ENCODE measurements at regions not wholly inside any gene's neighbourhood (a gene's known extent, or its start where the extent isn't known, plus 50 kb on each side); places are given as distances from the start of the nearest gene placed in this dataset.
"Not testable (repeated sequence)": the region's sequence is repeated elsewhere in the genome, so short reads cannot be mapped to it uniquely, and the experiment has no call there.

DNA sequence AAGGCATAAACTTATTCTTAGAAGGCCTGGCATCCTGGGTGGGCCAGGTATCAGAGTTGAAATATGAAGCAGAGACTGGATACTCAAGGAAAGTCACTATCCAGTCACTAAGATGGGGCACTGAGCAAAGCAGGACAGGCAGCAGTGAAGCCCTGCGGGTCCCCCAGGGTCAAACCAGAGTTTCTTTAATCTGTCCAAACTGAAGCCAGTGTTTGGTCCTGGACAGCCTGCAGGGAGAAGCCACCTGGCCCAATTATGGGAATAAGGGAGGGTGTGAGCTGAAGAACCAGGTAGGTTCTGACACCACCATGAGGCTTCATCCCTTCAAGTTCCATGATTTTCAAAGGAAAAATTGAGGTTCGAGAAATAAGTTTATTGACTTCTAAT is 109.7 kb upstream of the FOXN2 start:
- no peak for DNase-seq
- H3K36me3 ChIP-seq: no peaks in the 10 kb centered on the region
- WGBS, 5 donors: 75 to 86% (median 79%) methylated on average over 2 of the region's 2 CpGs

GRCh38 chr2:48205137-48205798 is 109.2 kb upstream of the FOXN2 start:
- 42 to 58% (median 45%) methylated on average over 7 of the region's 7 CpGs for WGBS, 5 donors
- DNase-seq: peak in 1 of 2 donors; percentile 58
- peak overlapping the region in 1 of 5 donors; percentile 29 for H3K27ac ChIP-seq

More for the DNA sequence above, 109.7 kb upstream of the FOXN2 start:
- H3K9me3 ChIP-seq: no peaks in the 10 kb centered on the region
- no peak overlapping the region for H3K27ac ChIP-seq
- intact Hi-C loops (cut with DNase I; ENCODE audit: low total_unique reads): no loop called here
- peaks cover 0 to 15% (median 0%) of the 10 kb centered on the region in 4 donors for H3K4me1 ChIP-seq
- no peak for TF ChIP-seq EP300 (IDR thresholded peaks at IDR 0.05)
- TF ChIP-seq, protein P1, sequence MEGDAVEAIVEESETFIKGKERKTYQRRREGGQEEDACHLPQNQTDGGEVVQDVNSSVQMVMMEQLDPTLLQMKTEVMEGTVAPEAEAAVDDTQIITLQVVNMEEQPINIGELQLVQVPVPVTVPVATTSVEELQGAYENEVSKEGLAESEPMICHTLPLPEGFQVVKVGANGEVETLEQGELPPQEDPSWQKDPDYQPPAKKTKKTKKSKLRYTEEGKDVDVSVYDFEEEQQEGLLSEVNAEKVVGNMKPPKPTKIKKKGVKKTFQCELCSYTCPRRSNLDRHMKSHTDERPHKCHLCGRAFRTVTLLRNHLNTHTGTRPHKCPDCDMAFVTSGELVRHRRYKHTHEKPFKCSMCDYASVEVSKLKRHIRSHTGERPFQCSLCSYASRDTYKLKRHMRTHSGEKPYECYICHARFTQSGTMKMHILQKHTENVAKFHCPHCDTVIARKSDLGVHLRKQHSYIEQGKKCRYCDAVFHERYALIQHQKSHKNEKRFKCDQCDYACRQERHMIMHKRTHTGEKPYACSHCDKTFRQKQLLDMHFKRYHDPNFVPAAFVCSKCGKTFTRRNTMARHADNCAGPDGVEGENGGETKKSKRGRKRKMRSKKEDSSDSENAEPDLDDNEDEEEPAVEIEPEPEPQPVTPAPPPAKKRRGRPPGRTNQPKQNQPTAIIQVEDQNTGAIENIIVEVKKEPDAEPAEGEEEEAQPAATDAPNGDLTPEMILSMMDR (IDR thresholded peaks at IDR 0.05): no peak
- TF ChIP-seq POLR2A (IDR thresholded peaks at IDR 0.05): no peak
- no peak for TF ChIP-seq POLR2AphosphoS5 (IDR thresholded peaks at IDR 0.05)
- H3K27me3 ChIP-seq: no peaks in the 10 kb centered on the region
- H3K4me3 ChIP-seq: no peak overlapping the region

GRCh38 chr2:48206056-48206656 is 108.3 kb upstream of the FOXN2 start:
- H3K4me3 ChIP-seq; H3K9me3 ChIP-seq; H3K27me3 ChIP-seq; intact Hi-C loops (cut with DNase I; ENCODE audit: low total_unique reads); H3K36me3 ChIP-seq; H3K27ac ChIP-seq; DNase-seq: not testable (repeated sequence)
- H3K4me1 ChIP-seq: peaks cover 0 to 15% (median 0%) of the 10 kb centered on the region in 4 donors
- WGBS, 5 donors: 87 to 92% (median 90%) methylated on average over 10 to 13 of the region's 13 CpGs

More at GRCh38 chr2:48205137-48205798, 109.2 kb upstream of the FOXN2 start:
- TF ChIP-seq EP300 (IDR thresholded peaks at IDR 0.05) (no peak), POLR2AphosphoS5 (IDR thresholded peaks at IDR 0.05) (no peak)
- TF ChIP-seq, protein P1 (IDR thresholded peaks at IDR 0.05): no peak
- Histone ChIP-seq H3K4me1 (peaks cover 0 to 15% (median 0%) of the 10 kb centered on the region in 4 donors), H3K36me3 (no peaks in the 10 kb centered on the region), H3K9me3 (no peaks in the 10 kb centered on the region), H3K27me3 (no peaks in the 10 kb centered on the region), H3K4me3 (no peak overlapping the region)
- intact Hi-C loops (cut with DNase I; ENCODE audit: low total_unique reads): no loop called here

- no peak for DNase-seq
- no peak overlapping the region for H3K4me3 ChIP-seq
- 67 to 92% (median 82%) methylated on average over 5 of the region's 5 CpGs for WGBS, 5 donors
- H3K9me3 ChIP-seq: no peaks in the 10 kb centered on the region
- no peaks in the 10 kb centered on the region for H3K27me3 ChIP-seq
- intact Hi-C loops (cut with DNase I; ENCODE audit: low total_unique reads): no loop called here
- no peaks in the 10 kb centered on the region for H3K36me3 ChIP-seq
- H3K27ac ChIP-seq: no peak overlapping the region
- TF ChIP-seq POLR2AphosphoS5 (IDR thresholded peaks at IDR 0.05): no peak
- peaks cover 0 to 15% (median 0%) of the 10 kb centered on the region in 4 donors for H3K4me1 ChIP-seq
Observed at GRCh38 chr2:48207201-48207641, 107.3 kb upstream of the FOXN2 start.

DNA sequence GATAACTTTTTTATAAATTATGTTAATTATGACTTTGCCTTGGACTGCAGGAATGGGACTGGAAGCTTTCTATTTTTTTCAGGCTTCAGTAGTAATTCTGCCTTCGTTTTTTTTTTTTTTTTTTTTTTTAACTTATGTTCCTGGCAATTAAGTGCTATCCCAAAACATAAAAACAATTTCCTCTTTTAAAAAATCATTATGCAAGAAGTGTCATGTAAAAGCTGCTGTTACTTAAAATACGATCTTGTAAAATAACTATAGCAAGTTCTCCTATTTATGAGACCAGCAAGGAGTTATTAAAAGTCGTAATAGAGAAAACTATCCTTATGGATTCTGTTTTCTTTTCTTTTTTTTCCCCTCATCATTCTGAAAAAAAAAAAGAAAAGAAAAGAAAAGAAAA is 106.6 kb upstream of the FOXN2 start:
- TF ChIP-seq, protein P1 (IDR thresholded peaks at IDR 0.05): no peak
- TF ChIP-seq POLR2AphosphoS5 (IDR thresholded peaks at IDR 0.05) (no peak), EP300 (IDR thresholded peaks at IDR 0.05) (no peak), POLR2A (IDR thresholded peaks at IDR 0.05) (no peak)
- intact Hi-C loops (cut with DNase I; ENCODE audit: low total_unique reads): no loop called here

More for the DNA sequence above, 106.6 kb upstream of the FOXN2 start:
- H3K9me3 ChIP-seq: no peaks in the 10 kb centered on the region
- H3K27me3 ChIP-seq: no peaks in the 10 kb centered on the region
- H3K36me3 ChIP-seq: no peaks in the 10 kb centered on the region
- no peak overlapping the region for H3K27ac ChIP-seq
- 66 to 77% (median 69%) methylated on average over 3 of the region's 3 CpGs for WGBS, 5 donors
- DNase-seq: no peak
- H3K4me1 ChIP-seq: peaks cover 0 to 15% (median 0%) of the 10 kb centered on the region in 4 donors
- no peak overlapping the region for H3K4me3 ChIP-seq

Data from stomach (tissue), 8 donors.